IMR-90 (cell line): ENCODE measurements at regions not wholly inside any gene's neighbourhood (a gene's known extent, or its start where the extent isn't known, plus 50 kb on each side); places are given as distances from the start of the nearest gene placed in this dataset.

Source experiments
- ATAC-seq: fragments of 200-7000 bp; cut with Tn5 transposase; 2 replicates; pipeline ENCODE4 v1.9.1; 2020; ENCODE audit warnings: low read depth, mild to moderate bottlenecking, moderate library complexity
- BruUV-seq: library from RNA; stranded (reverse); fragments of 400-500 nt; replicated peaks from 2 replicates; lab custom pipeline; 2021; lab: Mats Ljungman, UMichigan
- CTCF ChIA-PET: fragments of 300-600 bp; formaldehyde crosslinking; extraction: SDS; loops from one replicate; lab custom pipeline; 2021; ENCODE audit warnings: antibody characterized with exemption; lab: Yijun Ruan, JAX
- POLR2A ChIA-PET: fragments of 300-600 bp; sonication (Branson Sonifier 250); formaldehyde crosslinking; loops from one replicate; lab custom pipeline; 2022; ENCODE audit warnings: antibody characterized with exemption; ENCODE audit not compliant: unreplicated experiment; lab: Charles Lee
- DNase-seq: peaks from one replicate; pipeline ENCODE4 v3.0.0; 2013
- H2AFZ ChIP-seq: replicated peaks from 2 replicates; pipeline ENCODE3; 2013; ENCODE audit warnings: low read length, mild to moderate bottlenecking; ENCODE audit not compliant: poor library complexity
- H2AK5ac ChIP-seq: 2 replicates; pipeline ENCODE4 v1.6.1; 2013; ENCODE audit warnings: low read depth, low read length, inconsistent platforms
- H2AK9ac ChIP-seq: replicated peaks from 2 replicates; pipeline ENCODE3; 2013; ENCODE audit warnings: mild to moderate bottlenecking, low read depth, low read length, moderate library complexity; ENCODE audit not compliant: poor library complexity
- H2BK120ac ChIP-seq: 2 replicates; pipeline ENCODE4 v1.6.1; 2013; ENCODE audit warnings: low read depth, low read length, inconsistent platforms
- H2BK15ac ChIP-seq: 3 replicates; pipeline ENCODE4 v1.6.1; 2013; ENCODE audit warnings: low read depth, low read length, inconsistent platforms
- H2BK20ac ChIP-seq: 2 replicates; pipeline ENCODE4 v1.6.1; 2013; ENCODE audit warnings: low read depth, mild to moderate bottlenecking, inconsistent platforms, low read length, moderate library complexity
- H2BK5ac ChIP-seq: 2 replicates; pipeline ENCODE4 v1.6.1; 2013; ENCODE audit warnings: mild to moderate bottlenecking, low read depth, low read length, inconsistent platforms; ENCODE audit not compliant: poor library complexity, severe bottlenecking
- H3K14ac ChIP-seq: replicated peaks from 2 replicates; pipeline ENCODE4 v1.6.1; 2013; ENCODE audit warnings: low read depth, low read length, inconsistent platforms
- H3K18ac ChIP-seq: 2 replicates; pipeline ENCODE4 v1.6.1; 2013; ENCODE audit warnings: low read depth, low read length, control low read depth
- H3K23ac ChIP-seq: 2 replicates; pipeline ENCODE4 v1.6.1; 2013; ENCODE audit warnings: low read depth, low read length, inconsistent platforms
- H3K27ac ChIP-seq: 2 replicates; pipeline ENCODE4 v1.5.1; 2013; ENCODE audit warnings: mild to moderate bottlenecking, control low read depth, low read length; ENCODE audit not compliant: insufficient read depth
- H3K27me3 ChIP-seq: 2 replicates; pipeline ENCODE4 v1.6.1; 2013; ENCODE audit warnings: low read length; ENCODE audit not compliant: control insufficient read depth, insufficient read depth
- H3K36me3 ChIP-seq: 2 replicates; pipeline ENCODE4 v1.6.1; 2013; ENCODE audit warnings: low read length, mixed read lengths; ENCODE audit not compliant: control insufficient read depth, insufficient read depth
- H3K4ac ChIP-seq: 2 replicates; pipeline ENCODE4 v1.6.1; 2013; ENCODE audit warnings: low read depth, low read length, inconsistent platforms
- H3K4me1 ChIP-seq: 2 replicates; pipeline ENCODE4 v1.6.1; 2013; ENCODE audit warnings: low read length, mixed read lengths; ENCODE audit not compliant: control insufficient read depth, insufficient read depth
- H3K4me2 ChIP-seq: 2 replicates; pipeline ENCODE4 v1.6.1; 2013; ENCODE audit warnings: low read depth, mild to moderate bottlenecking, control low read depth, low read length, moderate library complexity
- H3K4me3 ChIP-seq: 2 replicates; pipeline ENCODE4 v1.5.1; 2013; ENCODE audit warnings: low read depth, mild to moderate bottlenecking, control low read depth, low read length, moderate library complexity; ENCODE audit not compliant: insufficient read depth
- H3K56ac ChIP-seq: 2 replicates; pipeline ENCODE4 v1.6.1; 2013; ENCODE audit warnings: low read length, inconsistent platforms; ENCODE audit not compliant: insufficient read depth; ENCODE audit errors: extremely low read depth
- H3K79me1 ChIP-seq, 2 experiments: 2 replicates each; pipeline ENCODE4 v1.6.1; 2013; ENCODE audit warnings: low read length in 2 of 2, inconsistent platforms in 1 of 2, low read depth in 1 of 2
- H3K9ac ChIP-seq: 2 replicates; pipeline ENCODE4 v1.6.1; 2013; ENCODE audit warnings: low read depth, low read length, control low read depth
- H3K9me1 ChIP-seq: 2 replicates; pipeline ENCODE4 v1.6.1; 2013; ENCODE audit warnings: low read length, inconsistent platforms; ENCODE audit not compliant: insufficient read depth
- H3K9me3 ChIP-seq: 2 replicates; pipeline ENCODE4 v1.6.1; 2013; ENCODE audit warnings: low read length; ENCODE audit not compliant: control insufficient read depth, insufficient read depth
- H4K20me1 ChIP-seq: 2 replicates; pipeline ENCODE4 v1.6.1; 2013; ENCODE audit warnings: low read length, inconsistent platforms; ENCODE audit not compliant: insufficient read depth
- H4K5ac ChIP-seq: 2 replicates; pipeline ENCODE4 v1.6.1; 2013; ENCODE audit warnings: mild to moderate bottlenecking, low read depth, low read length, control low read depth
- H4K8ac ChIP-seq, 2 experiments: 2 replicates each; pipeline ENCODE4 v1.6.1; 2013; ENCODE audit warnings: low read depth in 2 of 2, low read length in 2 of 2, control low read depth in 1 of 2, inconsistent platforms in 1 of 2
- H4K91ac ChIP-seq: 2 replicates; pipeline ENCODE4 v1.6.1; 2013; ENCODE audit warnings: low read depth, low read length, inconsistent platforms; ENCODE audit not compliant: insufficient read depth
- CEBPB ChIP-seq: IDR thresholded peaks from 2 replicates; pipeline ENCODE4 v1.6.1; 2012; ENCODE audit warnings: low read depth, low read length, improper control_type of control experiment
- CHD1 ChIP-seq: IDR thresholded peaks from 2 replicates; pipeline ENCODE4 v1.6.1; 2012; ENCODE audit warnings: low read depth, low read length, improper control_type of control experiment
- FOS ChIP-seq: fragments of 150-350 bp; IDR thresholded peaks from 2 replicates; pipeline ENCODE4 v1.6.1; 2016; ENCODE audit warnings: low read depth, low read length
- MAFK ChIP-seq: IDR thresholded peaks from 2 replicates; pipeline ENCODE4 v1.6.1; 2012; ENCODE audit warnings: low read depth, low read length, improper control_type of control experiment
- MAZ ChIP-seq: IDR thresholded peaks from 2 replicates; pipeline ENCODE4 v1.6.1; 2012; ENCODE audit warnings: low read depth, mild to moderate bottlenecking, low read length, improper control_type of control experiment, moderate library complexity, borderline replicate concordance
- NFE2L2 ChIP-seq: fragments of 150-350 bp; IDR thresholded peaks from 2 replicates; pipeline ENCODE4 v1.6.1; 2016; ENCODE audit warnings: low read depth, mild to moderate bottlenecking, low read length
- POLR2A ChIP-seq: IDR thresholded peaks from 2 replicates; pipeline ENCODE4 v1.6.1; 2012; ENCODE audit warnings: mild to moderate bottlenecking, low read depth, low read length
- RAD21 ChIP-seq: IDR thresholded peaks from 2 replicates; pipeline ENCODE4 v1.6.1; 2012; ENCODE audit warnings: low read length, improper control_type of control experiment
- RCOR1 ChIP-seq: IDR thresholded peaks from 2 replicates; pipeline ENCODE4 v1.6.1; 2012; ENCODE audit warnings: mild to moderate bottlenecking, low read length, improper control_type of control experiment; ENCODE audit not compliant: insufficient replicate concordance
- RFX5 ChIP-seq: IDR thresholded peaks from 2 replicates; pipeline ENCODE4 v1.8.0; 2012; ENCODE audit warnings: low read depth, mild to moderate bottlenecking, low read length, moderate library complexity
- WGBS, 2 experiments: methylation state at CpG; one replicate each; pipeline versions ENCODE4 v1.1.5 to v1.1.7; 2013; ENCODE audit warnings: missing lambda C conversion rate in 2 of 2; ENCODE audit not compliant: insufficient read length in 1 of 2; ENCODE audit errors: extremely low coverage in 2 of 2; 5-methylcytosine and 5-hydroxymethylcytosine counted together
- dilution Hi-C: fragments of 300-500 bp; cut with HindIII; formaldehyde crosslinking; loops from one replicate; pipeline ENCODE4 v1.14.3; 2018; ENCODE audit warnings: low sequenced_read_pairs; ENCODE audit not compliant: unreplicated experiment
- in situ Hi-C: fragments of 300-500 bp; cut with MboI; formaldehyde crosslinking; loops from 3 replicates; pipeline ENCODE4 v1.14.3; 2019; ENCODE audit warnings: low sequenced_read_pairs, inconsistent platforms, mixed read lengths
- intact Hi-C: fragments of 100-400 bp; cut with micrococcal nuclease; formaldehyde crosslinking; loops from 2 replicates; pipeline ENCODE4 v1.10.0; 2022
- TF ChIP-seq, protein P1 (sequence below): fragments of 150-350 bp; IDR thresholded peaks from 2 replicates; pipeline ENCODE4 v1.6.1; 2016; ENCODE audit warnings: low read depth, mild to moderate bottlenecking, low read length, moderate library complexity, borderline replicate concordance
- TF ChIP-seq, protein P2 (sequence below): conservative IDR thresholded peaks from 2 replicates; pipeline ENCODE4 v1.5.1; 2012; ENCODE audit warnings: mild to moderate bottlenecking, low read depth, low read length, improper control_type of control experiment

DNA sequence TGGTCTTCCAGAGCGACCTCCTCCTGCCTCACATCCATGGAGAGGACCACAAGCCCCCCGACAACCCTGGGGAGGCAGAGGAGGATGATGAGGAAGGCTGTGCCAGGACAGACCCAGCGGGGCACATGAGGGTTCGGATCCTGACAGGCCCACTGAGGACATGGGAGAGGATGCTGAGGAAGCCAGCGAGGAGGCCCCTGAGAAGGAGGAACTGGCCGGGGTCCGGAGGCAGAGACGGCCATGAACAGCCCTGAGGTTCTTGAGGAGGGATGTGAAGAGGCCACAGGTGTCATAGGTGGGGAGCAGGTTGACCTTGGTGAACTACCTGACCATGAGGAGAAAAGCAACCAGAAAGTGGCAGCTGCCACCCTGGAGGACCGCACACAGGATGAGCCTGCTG is 54.9 kb upstream of the WNT7A start:
- Histone ChIP-seq H3K36me3 (no peaks in the 10 kb centered on the region), H3K9me3 (peaks cover 20% of the 10 kb centered on the region; the same call in 1 of the 2 replicates), H4K8ac (no peak overlapping the region), H3K4ac (no peak overlapping the region), H3K79me1 (no peaks in the 10 kb centered on the region), H3K9ac (no peak overlapping the region), H3K14ac (no peak overlapping the region), H4K91ac (no peak overlapping the region), H2AK9ac (no peak overlapping the region), H3K9me1 (no peaks in the 10 kb centered on the region), H3K27ac (no peak overlapping the region), H3K27me3 (no peaks in the 10 kb centered on the region), H2BK120ac (no peak overlapping the region), H2AFZ (no peak overlapping the region), H3K4me3 (no peak overlapping the region), H3K56ac (no peak overlapping the region), H2AK5ac (no peak overlapping the region), H2BK20ac (no peak overlapping the region), H2BK15ac (no peak overlapping the region), H3K4me2 (no peak overlapping the region), H2BK5ac (no peak overlapping the region), H3K4me1 (no peaks in the 10 kb centered on the region), H3K18ac (no peak overlapping the region), H4K20me1 (no peaks in the 10 kb centered on the region), H4K5ac (no peak overlapping the region), H3K23ac (no peak overlapping the region)
- ATAC-seq (no peak), DNase-seq (no peak)
- in situ Hi-C loops (no loop called here), dilution Hi-C loops (no loop called here), intact Hi-C loops (no loop called here)
- 84% methylated on average over 7 of the region's 9 CpGs; no CpG with 5 or more reads in 1 of the 2 experiments for WGBS, 2 experiments
- ChIA-PET CTCF (no interaction called here), POLR2A (no interaction called here)
- no TSS peak for BruUV-seq
- TF ChIP-seq, protein P1, sequence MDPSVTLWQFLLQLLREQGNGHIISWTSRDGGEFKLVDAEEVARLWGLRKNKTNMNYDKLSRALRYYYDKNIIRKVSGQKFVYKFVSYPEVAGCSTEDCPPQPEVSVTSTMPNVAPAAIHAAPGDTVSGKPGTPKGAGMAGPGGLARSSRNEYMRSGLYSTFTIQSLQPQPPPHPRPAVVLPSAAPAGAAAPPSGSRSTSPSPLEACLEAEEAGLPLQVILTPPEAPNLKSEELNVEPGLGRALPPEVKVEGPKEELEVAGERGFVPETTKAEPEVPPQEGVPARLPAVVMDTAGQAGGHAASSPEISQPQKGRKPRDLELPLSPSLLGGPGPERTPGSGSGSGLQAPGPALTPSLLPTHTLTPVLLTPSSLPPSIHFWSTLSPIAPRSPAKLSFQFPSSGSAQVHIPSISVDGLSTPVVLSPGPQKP: no peak
- no peak for TF ChIP-seq CEBPB
- no peak for TF ChIP-seq NFE2L2
- no peak for TF ChIP-seq RAD21
- TF ChIP-seq, protein P2, sequence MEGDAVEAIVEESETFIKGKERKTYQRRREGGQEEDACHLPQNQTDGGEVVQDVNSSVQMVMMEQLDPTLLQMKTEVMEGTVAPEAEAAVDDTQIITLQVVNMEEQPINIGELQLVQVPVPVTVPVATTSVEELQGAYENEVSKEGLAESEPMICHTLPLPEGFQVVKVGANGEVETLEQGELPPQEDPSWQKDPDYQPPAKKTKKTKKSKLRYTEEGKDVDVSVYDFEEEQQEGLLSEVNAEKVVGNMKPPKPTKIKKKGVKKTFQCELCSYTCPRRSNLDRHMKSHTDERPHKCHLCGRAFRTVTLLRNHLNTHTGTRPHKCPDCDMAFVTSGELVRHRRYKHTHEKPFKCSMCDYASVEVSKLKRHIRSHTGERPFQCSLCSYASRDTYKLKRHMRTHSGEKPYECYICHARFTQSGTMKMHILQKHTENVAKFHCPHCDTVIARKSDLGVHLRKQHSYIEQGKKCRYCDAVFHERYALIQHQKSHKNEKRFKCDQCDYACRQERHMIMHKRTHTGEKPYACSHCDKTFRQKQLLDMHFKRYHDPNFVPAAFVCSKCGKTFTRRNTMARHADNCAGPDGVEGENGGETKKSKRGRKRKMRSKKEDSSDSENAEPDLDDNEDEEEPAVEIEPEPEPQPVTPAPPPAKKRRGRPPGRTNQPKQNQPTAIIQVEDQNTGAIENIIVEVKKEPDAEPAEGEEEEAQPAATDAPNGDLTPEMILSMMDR: no peak
- no peak for TF ChIP-seq FOS
- TF ChIP-seq POLR2A: no peak
- TF ChIP-seq RFX5: no peak
- TF ChIP-seq MAFK: no peak
- TF ChIP-seq CHD1: no peak
- TF ChIP-seq RCOR1: no peak
- no peak for TF ChIP-seq MAZ
